ENCODE measurements at regions not wholly inside any gene's neighbourhood (a gene's known extent, or its start where the extent isn't known, plus 50 kb on each side); places are given as distances from the start of the nearest gene placed in this dataset.
A peak's percentile ranks its signal among the peaks of the same experiment; 100 is the strongest.

DNA sequence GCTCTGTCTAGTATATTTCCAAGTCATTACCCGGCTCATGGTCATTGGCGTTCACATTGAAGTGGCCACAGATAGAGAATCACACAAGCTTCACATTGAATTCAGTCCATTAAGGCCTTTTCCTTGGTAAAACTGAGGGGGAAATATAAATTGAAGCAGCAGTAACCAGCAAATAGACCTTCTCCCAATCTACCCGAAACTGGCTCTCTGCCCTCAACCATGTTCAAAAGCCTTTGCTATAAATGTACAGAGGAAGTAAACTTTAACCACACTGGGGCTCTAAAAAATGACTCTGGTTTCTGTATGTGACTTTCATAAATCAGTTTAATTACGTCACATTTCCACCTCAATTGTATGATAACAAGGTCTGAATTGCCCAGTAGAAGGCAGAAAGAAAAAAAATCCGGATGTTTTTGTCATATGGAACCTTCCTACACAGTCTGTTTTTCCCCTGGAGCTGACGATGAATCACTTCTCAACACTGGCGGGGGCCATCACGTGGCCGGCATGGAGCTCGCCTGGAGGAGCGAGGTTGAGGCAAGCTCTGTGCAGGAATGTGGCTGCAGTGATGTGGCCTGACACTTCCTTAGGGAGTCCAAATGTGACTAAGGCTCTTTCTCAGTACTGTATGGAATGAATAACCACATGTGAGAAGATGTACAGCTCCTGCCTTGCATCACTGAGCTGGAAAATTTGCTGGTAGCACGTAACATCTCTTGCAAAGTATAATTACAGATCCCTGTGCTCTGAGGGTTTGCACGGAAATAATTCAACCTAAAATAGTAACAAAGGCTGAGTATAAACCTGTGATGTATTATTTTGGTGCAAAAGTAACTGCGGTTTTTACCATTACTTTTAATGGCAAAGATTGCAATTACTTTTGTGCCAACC lies 58.6 kb upstream of the SNX9 start:
- no peak overlapping the region for H3K14ac ChIP-seq (ENCODE audit: insufficient read length)
- FAIRE-seq (no peak), DNase-seq (ENCODE audit: low read depth in 1 of 2, low spot score in 2 of 2) (no peak)
- H2BK12ac ChIP-seq (ENCODE audit: low read depth, low read length), result peak overlapping the region; percentile 95
- no peaks in the 10 kb centered on the region for H3K79me1 ChIP-seq (ENCODE audit: low read depth, low read length)
- no peaks in the 10 kb centered on the region for H3K36me3 ChIP-seq (ENCODE audit: control insufficient read depth in 2 of 4, insufficient read depth in 4 of 4, low read length in 3 of 4)
- peak overlapping the region; percentile 83 for H4K91ac ChIP-seq (replicated peaks; ENCODE audit: insufficient read length, low read length)
- no peaks in the 10 kb centered on the region for H3K27me3 ChIP-seq (replicated peaks in 1 of 4; ENCODE audit: control insufficient read depth in 3 of 4, extremely low read depth in 1 of 4, insufficient read depth in 3 of 4, low read length in 3 of 4)
- ChIA-PET POLR2A (ENCODE audit: partially characterized antibody) (interaction anchor here (1.5 kb wide), 1 partner anchor 17 kb away, joined by 3 read pairs; no protein-coding TSS in a partner anchor), CTCF (ENCODE audit: partially characterized antibody) (interaction anchor here (0.6 to 4.2 kb wide), 7 partner anchors 53 to 308 kb away, joined by 3 to 18 read pairs (median 6); no protein-coding TSS in a partner anchor)
- no peak overlapping the region for H3K4me3 ChIP-seq (ENCODE audit: extremely low read depth in 1 of 4, insufficient read depth in 2 of 4, low read depth in 3 of 4, low read length in 4 of 4)
- peak overlapping the region; percentile 68 for H2BK120ac ChIP-seq (replicated peaks; ENCODE audit: low read depth, low read length)
- H4K20me1 ChIP-seq (replicated peaks in 1 of 2; ENCODE audit: control insufficient read depth in 1 of 2, insufficient read depth in 2 of 2, low read length in 2 of 2), result no peaks in the 10 kb centered on the region
- no peak overlapping the region for H3K27ac ChIP-seq (ENCODE audit: low read depth, low read length)
- WGBS, 2 experiments (ENCODE audit: extremely low coverage in 1 of 2, insufficient coverage in 1 of 2, insufficient read length in 1 of 2, insufficient replicate concordance in 2 of 2, low coverage in 1 of 2, low lambda C conversion rate in 2 of 2, missing lambda C conversion rate in 1 of 2), result 85% methylated on average over 14 of the region's 14 CpGs; no CpG with 5 or more reads in 1 of the 2 experiments
- no peaks in the 10 kb centered on the region for H3K23me2 ChIP-seq (ENCODE audit: low read depth, low read length)
- no peak overlapping the region for H3K23ac ChIP-seq (ENCODE audit: insufficient read length)
- no peaks in the 10 kb centered on the region for H3K79me2 ChIP-seq (ENCODE audit: control insufficient read depth in 1 of 2, insufficient read depth in 2 of 2, low read length in 2 of 2)
- peak overlapping the region; percentile 83; the same call in 1 of the 2 replicates for H2BK20ac ChIP-seq (ENCODE audit: low read length)
- no peak overlapping the region for H3K9ac ChIP-seq (replicated peaks in 1 of 4; ENCODE audit: extremely low read depth in 1 of 4, low read depth in 3 of 4, low read length in 3 of 4)
- no peak overlapping the region for H3K4me2 ChIP-seq (ENCODE audit: insufficient read depth in 1 of 2, low read depth in 2 of 2, low read length in 2 of 2)
- H2AFZ ChIP-seq (ENCODE audit: low read length), result no peak overlapping the region
- H4K5ac ChIP-seq (ENCODE audit: insufficient read length, low read depth, low read length), result no peak overlapping the region
- no peak overlapping the region for H4K8ac ChIP-seq (ENCODE audit: extremely low read depth, insufficient read depth, low read length)
- H3K4ac ChIP-seq (replicated peaks; ENCODE audit: insufficient read length, low read depth, low read length), result peak overlapping the region; percentile 70
- peak overlapping the region; percentile 74; the same call in 1 of the 2 replicates for H2BK5ac ChIP-seq (ENCODE audit: low read depth, low read length)
- no peak overlapping the region for H2BK15ac ChIP-seq (ENCODE audit: low read length)
- H3K18ac ChIP-seq (ENCODE audit: extremely low read depth, low read length), result peak overlapping the region; percentile 66; the same call in 1 of the 2 replicates
- TF ChIP-seq RFX5 (IDR thresholded peaks at IDR 0.05; ENCODE audit: borderline replicate concordance, low read depth, low read length) (no peak), RAD21 (IDR thresholded peaks at IDR 0.05 in 1 of 2, conservative IDR thresholded peaks at IDR 0.05 in 1 of 2; ENCODE audit: low read depth in 2 of 2, low read length in 2 of 2) (no peak)
- TF ChIP-seq, protein P1, sequence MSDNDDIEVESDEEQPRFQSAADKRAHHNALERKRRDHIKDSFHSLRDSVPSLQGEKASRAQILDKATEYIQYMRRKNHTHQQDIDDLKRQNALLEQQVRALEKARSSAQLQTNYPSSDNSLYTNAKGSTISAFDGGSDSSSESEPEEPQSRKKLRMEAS (IDR thresholded peaks at IDR 0.05), result peak; percentile 40; the same call in 1 of the 2 replicates
- no peak overlapping the region for H3K56ac ChIP-seq (replicated peaks; ENCODE audit: insufficient read length, low read depth, low read length)
- H3K4me1 ChIP-seq (replicated peaks in 1 of 4; ENCODE audit: control insufficient read depth in 3 of 4, insufficient read depth in 4 of 4, low read length in 3 of 4), result peaks cover 11 to 17% (median 13%) of the 10 kb centered on the region in 4 experiments; a peak in 6 of 7 replicates
- H3K9me3 ChIP-seq (ENCODE audit: insufficient read depth in 2 of 2, low read depth in 1 of 2, low read length in 1 of 2), result no peaks in the 10 kb centered on the region
- peak overlapping the region; percentile 29; the same call in 1 of the 2 replicates for H2AK5ac ChIP-seq (ENCODE audit: low read depth, low read length)
